ENCODE measurements at regions not wholly inside any gene's neighbourhood (a gene's known extent, or its start where the extent isn't known, plus 50 kb on each side); places are given as distances from the start of the nearest gene placed in this dataset.

- TF ChIP-seq CTCF (IDR thresholded peaks at IDR 0.05) (no peak), ZNF138 (CRISPR knock-in tag; conservative IDR thresholded peaks at IDR 0.05) (no peak), ATF2 (CRISPR knock-in tag; IDR thresholded peaks at IDR 0.05; ENCODE audit: borderline replicate concordance, low read depth) (no peak), ZNF263 (CRISPR knock-in tag; IDR thresholded peaks at IDR 0.05; ENCODE audit: low read depth) (no peak), ATF1 (CRISPR knock-in tag; IDR thresholded peaks at IDR 0.05) (no peak)
Observed at GRCh38 chr15:98417346-98417745, 231.0 kb upstream of the IGF1R start.

Data from WTC11 (cell line).